ENCODE measurements at regions not wholly inside any gene's neighbourhood (a gene's known extent, or its start where the extent isn't known, plus 50 kb on each side); places are given as distances from the start of the nearest gene placed in this dataset.
A peak's percentile ranks its signal among the peaks of the same experiment; 100 is the strongest.
"Not testable (repeated sequence)": the region's sequence is repeated elsewhere in the genome, so short reads cannot be mapped to it uniquely, and the experiment has no call there.

DNA sequence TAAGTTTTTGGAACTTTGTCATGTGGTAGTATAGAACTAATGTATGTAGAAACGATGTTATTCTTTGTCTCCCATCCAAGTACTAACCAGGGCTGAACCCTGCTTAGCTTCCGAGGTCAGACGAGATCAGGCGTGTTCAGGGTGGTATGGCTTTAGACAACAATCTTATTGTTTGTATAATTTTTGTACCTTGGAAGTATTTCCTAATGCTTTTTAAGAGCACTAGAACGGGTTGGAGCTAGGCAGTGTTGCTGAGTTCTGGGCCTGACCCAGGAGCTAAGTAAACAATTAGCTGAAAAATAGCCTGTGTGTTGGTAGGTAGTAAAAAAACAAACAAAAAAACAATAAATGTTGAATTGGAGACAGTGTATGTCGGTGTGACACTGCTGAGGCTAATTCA lies 244.3 kb downstream of the EMP1 start:
- no peak for DNase-seq (ENCODE audit: low spot score)

DNA sequence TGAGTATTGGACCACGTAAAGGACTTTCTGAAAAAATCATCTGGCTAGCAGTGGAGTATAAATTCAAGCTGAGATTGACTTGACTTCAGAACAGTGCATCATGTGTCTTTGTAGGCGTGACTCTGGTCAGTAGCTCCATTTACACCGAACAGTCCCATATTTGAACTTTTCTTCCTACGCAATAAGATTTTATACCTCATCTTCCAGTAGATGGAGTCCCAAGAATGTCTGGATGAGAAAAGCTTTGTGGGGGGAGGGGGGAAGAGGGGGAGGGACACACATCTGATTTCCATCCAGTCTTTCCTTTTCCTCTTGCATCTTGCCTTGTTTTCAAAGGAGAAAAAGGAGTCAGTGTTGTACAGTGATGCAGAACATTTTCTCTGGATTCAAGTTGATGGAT lies 241.0 kb downstream of the EMP1 start:
- no peak for DNase-seq (ENCODE audit: low spot score)

DNA sequence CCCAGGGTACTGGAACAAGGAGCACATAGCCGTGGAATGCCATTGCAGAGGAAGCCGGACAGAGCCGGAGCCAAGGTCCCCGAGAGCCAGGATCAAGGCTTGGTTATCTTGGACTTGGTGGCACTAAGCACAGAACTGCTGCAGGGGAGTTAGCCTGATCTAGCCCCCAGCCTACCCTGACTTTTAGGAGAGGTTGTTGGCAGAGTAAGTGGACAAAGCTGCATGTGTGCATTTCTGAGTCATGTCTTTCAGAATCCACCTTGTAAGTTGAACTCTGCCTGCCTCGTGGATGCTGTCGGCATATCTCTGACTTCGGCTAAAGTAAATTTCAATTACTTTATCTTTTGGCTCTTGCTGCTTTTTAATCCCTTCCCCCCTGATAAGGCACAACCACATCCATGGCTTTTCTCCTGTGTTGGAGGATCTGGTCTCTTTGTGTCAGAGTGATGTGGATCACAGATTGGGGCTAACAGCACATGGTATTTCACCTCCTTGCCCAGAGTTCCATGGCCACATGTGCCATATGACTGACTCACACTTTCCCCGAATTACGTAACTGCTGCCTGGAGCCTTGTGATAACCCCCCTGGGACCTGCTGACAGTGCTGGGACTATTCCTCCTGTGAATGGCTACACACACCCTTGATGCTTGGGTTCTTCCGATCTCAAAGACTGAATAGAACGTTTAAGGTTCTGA lies 240.3 kb downstream of the EMP1 start:
- no peak for DNase-seq (ENCODE audit: low spot score)

DNA sequence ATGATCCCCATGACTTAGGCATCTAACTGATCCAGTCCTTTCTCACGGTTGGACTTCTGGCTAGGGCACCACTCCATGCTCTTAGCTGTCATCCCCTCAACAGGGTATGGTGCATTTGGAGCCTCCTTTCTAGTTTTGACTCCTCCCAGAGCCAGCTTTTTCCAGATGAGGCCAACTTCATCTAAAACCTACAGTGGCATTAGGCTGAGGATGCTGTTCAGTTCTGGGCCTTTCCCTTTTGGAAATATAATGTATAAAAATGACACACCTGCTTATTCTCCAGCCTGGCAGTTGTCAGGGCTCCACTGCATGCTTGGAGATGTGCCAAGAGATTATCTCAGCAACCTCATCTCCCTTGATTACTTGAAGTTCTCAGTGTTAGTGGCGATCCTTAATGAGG lies 239.7 kb downstream of the EMP1 start:
- DNase-seq (ENCODE audit: low spot score) = no peak

DNA sequence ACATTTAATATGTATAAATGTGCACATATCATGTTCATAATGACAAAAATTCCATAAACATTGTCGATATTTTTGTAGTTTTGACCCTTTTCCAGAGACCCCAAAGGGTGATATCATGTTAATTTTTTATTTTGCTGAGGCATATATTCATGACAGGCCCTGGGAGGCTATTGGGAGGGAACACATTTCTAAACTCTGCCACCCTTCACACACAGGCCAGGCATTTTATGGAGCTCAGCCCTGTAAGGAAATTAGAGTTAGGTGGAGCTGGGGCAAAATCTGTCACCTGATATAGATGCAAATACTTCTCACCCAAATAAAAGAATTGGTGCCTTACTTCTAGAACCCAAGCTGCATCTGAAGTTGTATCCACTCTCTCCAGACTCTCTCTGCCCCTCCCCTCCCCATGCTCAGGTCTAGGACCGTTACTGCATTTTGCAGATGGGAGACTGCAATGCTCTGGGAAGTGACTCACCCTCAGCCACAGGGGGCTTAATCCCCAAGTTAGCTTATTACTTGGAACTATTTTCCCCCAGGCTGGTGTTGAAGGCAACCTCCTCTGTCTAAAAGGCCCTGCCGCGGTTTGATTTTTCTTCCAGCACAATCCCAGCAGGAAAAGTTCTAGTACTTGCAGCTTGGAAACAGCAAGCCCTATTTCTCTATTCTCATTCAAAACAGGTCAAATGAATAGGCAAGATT lies 238.9 kb downstream of the EMP1 start:
- DNase-seq (ENCODE audit: low spot score) = no peak

DNA sequence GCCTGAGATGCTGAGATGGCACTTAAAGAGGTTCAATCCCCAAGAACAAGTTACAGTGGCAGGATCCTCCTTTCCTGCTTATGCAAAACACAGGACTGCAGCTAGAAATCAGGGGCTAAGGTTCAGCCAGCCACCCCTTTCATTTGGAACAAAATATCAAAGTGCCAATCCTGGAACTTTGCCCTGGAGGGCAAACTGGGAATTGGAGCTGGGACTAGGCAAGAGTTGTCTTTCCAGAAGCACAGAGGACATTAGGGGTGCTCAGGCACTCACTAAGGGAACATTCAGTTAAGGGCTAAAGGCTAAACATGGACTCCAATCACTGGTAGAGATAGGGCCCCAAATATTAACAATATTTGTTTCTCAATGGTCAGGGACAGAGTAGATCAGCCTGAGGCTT lies 237.2 kb downstream of the EMP1 start:
- DNase-seq (ENCODE audit: low spot score) = no peak

DNA sequence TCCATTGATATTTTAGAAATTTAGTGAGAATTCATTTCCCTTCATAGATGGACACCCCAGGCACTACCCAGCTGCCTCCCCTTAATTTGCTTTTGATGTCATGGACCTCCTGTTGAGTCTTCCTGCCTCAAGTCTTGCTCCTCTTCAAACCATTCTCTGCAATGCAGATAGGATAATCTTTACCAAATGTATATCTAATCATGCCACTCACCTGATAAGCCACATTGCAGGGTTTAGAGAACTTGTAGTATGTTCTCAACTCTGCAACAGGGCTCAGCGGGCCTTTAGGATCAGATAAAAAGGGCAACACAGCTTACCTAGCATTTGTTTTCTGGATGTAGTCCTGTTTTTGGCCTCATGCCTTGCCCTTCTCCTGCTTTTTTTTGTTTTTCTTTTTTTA lies 234.5 kb downstream of the EMP1 start:
- no peak for DNase-seq (ENCODE audit: low spot score)

DNA sequence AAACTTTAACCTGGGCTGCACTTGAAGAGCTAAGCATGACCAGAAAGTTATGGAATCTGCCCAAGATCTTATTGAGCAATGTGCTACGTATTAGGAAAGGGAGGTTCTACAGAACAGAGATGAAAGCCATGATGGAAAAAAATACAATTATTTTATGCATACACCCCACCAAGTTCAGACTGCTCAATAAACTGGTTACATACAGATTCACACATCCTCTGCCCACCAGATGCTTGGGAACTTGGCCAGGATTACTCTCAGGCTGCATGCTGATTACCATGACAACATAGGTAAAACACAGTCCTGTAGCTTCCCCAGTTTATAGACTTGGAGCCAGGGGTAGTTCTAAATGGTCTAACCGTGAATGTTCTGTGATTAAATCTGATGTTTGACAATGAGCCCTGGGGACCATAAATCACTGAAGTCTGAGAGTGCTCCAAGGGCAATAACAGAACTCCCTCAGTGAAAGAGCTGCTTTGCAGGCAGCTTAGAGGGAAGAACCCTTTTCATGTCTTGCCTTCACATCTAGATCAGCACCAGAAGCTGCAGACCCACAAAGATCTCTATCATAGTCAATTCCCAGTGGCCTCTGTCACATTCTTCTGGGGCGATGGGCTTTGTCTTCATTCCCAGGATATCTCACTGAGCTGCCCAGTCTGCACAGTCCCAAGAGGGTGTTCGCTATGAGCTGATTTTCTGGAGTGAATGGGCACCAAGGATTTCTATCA lies 232.2 kb downstream of the EMP1 start:
- no peak for DNase-seq (ENCODE audit: low spot score)

DNA sequence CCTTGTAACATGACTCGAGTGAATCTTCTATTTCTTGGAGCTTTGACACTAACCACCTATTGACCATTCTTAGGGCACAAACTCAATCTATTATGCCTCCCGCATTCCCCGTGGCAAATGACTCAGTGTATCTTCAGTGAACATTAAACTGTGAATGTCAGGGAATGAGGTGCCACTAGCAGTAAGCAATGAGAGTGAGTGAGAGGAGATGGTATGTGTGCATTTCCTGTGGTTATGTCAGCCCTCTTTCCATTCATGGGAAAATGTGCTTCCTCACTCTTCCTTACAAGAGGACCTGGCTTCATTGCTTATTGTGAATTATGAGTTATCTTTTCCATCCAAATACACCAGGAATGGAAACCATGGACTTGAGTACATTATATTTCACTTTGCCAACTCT lies 229.2 kb downstream of the EMP1 start:
- DNase-seq (ENCODE audit: low spot score) = peak; percentile 58

DNA sequence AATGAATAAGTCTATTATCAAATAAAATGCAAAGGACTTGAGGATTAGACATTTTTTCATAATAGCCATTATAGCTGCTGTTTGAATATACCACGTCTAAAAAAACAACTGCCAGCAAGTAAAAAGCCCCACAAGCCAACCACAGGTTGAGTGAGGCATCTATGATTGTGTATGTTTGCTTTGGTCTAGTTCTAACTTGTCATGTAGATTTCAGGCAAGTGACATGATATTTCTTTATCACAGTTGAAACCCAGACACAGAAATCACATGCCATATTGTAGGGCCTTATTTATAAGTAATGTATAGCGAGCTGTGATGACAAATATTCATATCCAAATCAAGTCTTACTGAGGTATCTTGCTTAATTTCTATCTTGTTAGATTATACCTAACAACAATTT lies 225.8 kb downstream of the EMP1 start:
- DNase-seq (ENCODE audit: low spot score) = no peak

DNA sequence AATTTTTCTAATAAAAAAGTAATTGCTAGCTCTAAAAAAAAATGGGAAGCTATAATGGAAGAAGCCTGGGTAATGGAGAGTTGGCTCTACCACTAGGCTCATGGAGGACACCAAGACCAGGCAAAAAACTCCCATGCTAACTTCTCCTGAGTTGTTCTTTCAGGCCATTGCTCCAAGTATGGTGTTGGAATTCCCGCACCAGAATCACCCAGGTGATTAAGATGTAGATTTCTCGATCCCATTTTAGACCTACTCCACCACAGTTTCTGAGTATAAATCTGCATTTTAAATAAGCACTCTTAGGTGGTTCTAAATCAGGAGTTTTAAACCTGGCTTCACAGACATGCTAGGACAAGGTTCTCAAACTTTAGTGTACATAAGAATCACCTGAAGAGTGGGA lies 221.0 kb downstream of the EMP1 start:
- DNase-seq (ENCODE audit: low spot score) = no peak

DNA sequence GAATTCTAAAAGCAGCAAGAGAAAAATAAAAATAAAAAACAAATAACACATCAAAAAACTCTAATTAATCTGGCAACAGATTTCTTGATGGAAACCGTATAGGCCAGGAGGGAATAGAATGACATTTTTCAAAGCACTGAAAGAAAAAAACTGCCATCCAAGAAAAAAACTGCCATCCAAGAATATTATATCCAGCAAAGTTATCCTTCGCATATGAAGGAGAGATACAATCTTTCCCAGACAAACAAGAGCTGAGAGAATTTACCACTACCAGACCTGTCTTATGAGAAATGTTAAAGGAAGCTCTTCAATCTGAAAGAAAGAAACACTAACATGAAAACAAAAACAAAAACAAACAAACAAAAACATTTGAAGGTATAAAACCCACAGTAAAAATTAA lies 214.8 kb downstream of the EMP1 start:
- no peak for DNase-seq (ENCODE audit: low spot score)

DNA sequence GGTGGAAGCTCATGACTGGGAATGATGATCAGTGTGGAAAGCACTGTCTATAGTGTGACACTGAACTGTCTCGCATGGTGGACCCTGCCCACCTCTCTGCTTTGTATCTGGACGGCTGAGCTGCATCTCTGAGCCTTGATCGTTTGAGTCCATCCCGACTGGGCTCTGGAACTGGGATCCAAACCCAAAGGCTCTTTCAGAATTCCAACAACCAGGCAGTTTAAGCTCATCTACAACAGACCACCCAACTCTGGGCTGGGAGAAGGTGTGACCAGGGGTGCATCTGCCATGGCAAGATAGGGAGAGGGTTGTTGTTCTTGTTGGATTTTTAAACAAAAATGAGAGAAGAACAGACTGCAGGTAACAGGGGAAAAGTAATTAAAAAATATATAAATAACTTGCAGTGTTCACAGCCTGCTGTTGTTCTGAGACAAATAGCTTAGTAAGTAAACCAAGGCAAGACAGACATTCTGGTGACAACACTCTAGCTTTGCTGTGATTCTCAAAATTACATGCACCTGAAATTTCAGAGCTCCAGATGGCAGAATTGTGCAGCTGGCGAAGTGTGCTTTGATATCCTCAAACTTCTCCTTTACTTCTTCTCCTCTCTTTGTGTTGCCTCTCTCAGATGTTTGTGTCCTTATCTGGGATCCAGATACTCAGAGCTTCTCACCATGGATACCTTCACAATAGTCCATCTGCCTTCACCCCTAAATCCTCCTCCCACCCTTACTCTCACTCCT lies 209.6 kb downstream of the EMP1 start:
- DNase-seq (ENCODE audit: low spot score) = no peak

DNA sequence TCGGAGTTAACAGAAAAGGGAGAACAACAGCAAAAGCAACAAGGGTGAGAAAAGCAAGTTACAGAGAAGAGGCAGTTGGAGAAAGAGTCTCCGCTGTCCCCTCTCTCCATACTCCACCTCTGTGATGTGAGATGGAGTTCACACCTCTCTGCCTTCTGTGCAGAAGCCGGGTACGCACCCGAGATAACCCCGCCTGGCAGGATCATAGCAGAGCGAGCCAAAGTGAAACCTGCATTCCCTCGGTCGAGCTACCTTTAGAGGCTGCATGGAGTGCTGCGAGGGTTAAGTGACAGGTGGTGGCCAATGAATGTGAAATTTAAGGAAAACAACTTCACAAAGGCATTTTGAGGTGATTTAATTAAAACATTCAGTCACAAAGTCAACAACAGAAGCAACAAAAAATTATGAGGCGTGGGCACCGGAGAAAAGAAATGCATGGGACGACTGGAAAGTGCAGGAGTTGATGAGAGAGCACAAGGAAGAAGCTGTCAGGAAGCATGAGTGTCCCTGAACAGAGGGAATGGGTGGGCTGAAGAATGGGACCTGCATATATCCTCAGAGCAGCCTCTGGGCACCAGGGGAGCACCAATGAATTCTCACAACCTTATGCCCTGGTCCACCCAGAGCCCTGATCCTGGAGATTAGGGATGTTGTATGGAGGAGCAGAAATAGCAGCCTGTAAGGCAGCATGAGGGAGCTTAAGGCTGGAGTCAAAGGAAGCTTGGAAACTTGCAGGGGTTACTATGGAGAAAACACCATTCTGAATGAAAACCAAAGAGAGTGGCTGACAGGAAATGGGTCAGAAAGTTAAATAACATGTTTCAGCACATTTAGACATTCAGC lies 208.3 kb downstream of the EMP1 start:
- no peak for DNase-seq (ENCODE audit: low spot score)

DNA sequence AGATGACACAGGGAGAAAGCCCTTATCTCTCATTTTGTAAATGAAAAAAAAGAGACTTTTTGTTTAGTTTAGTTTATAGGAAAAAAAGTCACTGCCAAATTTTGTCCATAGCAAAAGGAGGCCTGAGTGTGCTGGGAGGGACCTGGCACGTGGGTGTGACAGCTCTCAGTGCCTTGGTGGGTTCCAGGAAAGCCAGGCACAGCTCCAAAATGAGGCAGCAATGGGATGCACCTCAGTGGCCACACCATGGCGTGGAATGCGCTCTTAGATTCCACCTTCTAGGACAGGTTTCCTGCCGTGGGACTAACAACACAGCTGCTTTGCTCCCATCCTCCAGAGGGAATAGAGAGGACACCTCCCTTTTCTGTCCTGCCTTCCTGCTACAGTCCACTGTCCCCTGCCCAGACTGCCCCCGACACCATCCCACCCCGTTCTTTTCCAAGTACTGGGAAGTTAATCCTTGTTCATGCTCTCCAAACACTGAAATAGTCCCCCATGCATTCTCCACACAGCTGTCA lies 207.6 kb downstream of the EMP1 start:
- DNase-seq (ENCODE audit: low spot score) = no peak

DNA sequence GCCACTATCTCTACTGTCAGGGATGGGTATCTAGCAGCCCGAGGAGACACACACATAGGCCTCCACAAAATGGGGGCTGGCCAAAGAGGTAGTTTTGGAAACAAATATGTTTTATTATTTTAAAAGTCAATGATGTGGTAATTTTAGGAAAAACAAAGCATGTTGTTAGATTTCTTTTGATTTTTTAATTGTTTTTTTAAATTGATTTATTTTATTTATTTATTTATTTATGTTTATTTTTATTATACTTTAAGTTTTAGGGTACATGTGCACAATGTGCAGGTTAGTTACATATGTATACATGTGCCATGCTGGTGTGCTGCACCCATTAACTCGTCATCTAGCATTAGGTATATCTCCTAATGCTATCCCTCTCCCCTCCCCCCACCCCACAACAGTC lies 194.8 kb downstream of the EMP1 start:
- not testable (repeated sequence) for DNase-seq (ENCODE audit: low spot score)

DNA sequence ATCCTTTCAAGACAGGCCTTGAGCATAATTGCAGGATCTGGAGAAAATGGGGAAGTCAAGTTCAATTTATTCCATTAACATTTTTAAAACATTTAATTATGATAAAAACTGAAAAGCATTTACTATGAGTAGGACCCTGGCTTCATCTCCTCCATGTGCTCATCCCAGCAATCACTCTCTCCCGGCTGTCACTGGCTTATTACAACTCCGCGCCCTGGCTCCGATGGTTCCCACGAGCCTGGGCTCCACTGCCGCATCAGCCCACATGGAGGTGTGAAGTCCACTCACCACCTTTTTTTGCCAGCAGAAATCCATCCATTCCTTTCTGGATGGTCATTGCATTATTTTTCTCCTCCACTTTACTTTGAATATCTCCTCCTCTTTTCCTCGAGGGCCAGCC lies 194.4 kb downstream of the EMP1 start:
- no peak for DNase-seq (ENCODE audit: low spot score)

DNA sequence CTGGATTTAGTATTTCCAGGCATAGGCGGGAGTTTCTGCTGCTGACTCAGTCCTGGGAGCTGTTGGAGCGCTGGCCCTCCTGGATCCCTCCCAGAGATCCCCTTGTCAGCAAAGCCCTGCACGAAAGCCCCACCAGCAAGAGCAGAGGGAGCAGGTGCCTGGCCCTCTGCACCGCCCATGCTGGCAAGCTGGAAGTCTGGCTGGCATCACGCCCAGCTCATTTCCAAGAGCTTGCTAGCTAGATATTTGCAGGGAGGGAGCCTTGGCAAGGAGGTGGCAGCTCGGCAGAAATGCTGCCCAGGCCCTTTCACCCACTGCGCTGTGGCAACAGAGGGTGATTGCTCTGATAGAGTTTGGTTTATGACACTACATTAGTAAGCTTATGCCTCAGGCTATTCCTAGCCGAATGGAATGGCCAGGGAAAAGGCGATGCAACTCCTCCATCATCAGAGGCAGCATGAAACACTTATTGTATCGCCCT lies 193.9 kb downstream of the EMP1 start:
- no peak for DNase-seq (ENCODE audit: low spot score)

DNA sequence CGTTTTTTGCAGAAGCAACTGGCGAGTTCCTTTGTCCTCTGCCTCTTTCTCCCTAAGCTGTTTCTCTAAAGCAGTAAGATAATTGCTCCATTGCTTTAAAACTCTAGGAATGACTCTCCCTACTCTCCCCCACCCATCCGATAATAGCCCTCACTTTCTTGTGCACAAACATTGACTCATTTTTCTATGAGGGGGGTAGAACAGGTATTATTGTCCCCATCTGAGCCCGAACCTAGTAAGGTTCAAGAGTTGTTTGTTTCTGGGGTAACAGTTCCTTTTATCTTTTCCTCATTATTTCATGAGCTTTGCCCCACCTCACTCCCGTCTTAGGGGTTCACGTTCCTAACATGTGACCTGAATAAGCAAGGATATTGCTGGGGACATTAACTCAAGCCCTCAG lies 190.6 kb downstream of the EMP1 start:
- no peak for DNase-seq (ENCODE audit: low spot score)

DNA sequence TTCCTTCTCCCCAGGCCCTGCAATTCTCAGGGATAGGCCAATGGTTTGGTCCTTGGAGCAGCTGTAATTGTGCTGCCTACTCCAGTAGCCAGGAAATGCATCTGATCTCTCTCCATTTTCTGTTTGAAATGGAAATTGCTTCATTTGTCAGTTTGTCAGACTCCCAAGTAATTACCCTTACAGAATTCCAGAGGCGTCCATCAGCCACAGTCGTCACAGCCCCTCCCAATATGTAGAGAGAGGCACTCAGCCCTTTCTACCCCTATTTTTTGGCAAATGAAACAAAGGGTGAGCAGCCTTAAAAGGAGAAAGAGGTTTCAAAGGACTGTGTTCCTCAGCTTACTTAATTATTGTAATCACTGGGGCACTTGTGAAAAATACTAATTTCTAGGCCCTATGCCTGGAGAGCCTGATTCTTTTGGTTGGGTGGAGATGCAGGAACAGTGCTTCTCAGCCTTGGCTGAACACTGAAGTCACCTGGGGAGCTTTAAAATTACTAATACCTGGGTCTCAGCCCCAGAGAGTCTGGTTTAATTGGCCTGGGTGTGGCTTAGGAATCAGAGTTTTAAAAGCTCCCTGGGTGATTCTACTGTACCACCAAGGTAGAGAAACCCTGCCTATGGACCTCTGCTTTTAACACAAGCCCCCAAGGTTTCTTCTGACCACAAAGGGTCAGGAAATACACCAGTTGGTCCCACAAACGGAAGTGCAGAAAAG lies 190.0 kb downstream of the EMP1 start:
- no peak for DNase-seq (ENCODE audit: low spot score)

DNA sequence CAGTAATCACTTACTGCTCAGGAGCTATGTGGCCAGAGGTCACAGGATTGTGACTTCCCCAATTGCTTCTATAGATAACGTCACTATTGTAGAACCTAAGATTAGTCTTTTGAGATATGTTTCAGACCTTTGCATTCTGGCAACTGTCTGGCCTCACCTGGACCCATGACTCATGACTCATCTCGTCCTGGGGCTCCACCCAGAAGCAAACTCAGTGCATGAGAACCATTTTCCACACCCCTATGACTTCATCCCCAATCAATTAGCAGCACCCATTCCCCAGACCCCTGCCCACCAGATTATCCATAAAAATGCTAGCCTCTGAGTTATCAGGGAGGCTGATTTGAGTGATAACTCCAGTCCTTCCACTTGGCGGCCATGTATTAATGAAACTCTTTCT lies 186.9 kb downstream of the EMP1 start:
- DNase-seq (ENCODE audit: low spot score) = no peak
